H9 (cell line): ENCODE measurements at regions not wholly inside any gene's neighbourhood (a gene's known extent, or its start where the extent isn't known, plus 50 kb on each side); places are given as distances from the start of the nearest gene placed in this dataset.

Experiments used
- DNase-seq: peaks from one replicate; pipeline ENCODE4 v3.0.0-alpha.2; 2017
- H2AFZ ChIP-seq: one replicate; pipeline ENCODE4 v1.6.1; 2013; ENCODE audit warnings: mild to moderate bottlenecking, low read length, control low read depth, moderate library complexity
- H2AK5ac ChIP-seq: 2 replicates; pipeline ENCODE4 v1.6.1; 2013; ENCODE audit warnings: low read length, control low read depth, mixed read lengths; ENCODE audit not compliant: insufficient read length
- H2BK120ac ChIP-seq: one replicate; pipeline ENCODE4 v1.6.1; 2013; ENCODE audit warnings: low read depth, mild to moderate bottlenecking, low read length, control low read depth, inconsistent platforms; ENCODE audit not compliant: poor library complexity, severe bottlenecking
- H2BK12ac ChIP-seq: 2 replicates; pipeline ENCODE4 v1.6.1; 2013; ENCODE audit warnings: low read length, control low read depth, mixed read lengths, low read depth; ENCODE audit not compliant: insufficient read length
- H2BK15ac ChIP-seq: 2 replicates; pipeline ENCODE4 v1.6.1; 2013; ENCODE audit warnings: low read depth, low read length, control low read depth
- H2BK20ac ChIP-seq: one replicate; pipeline ENCODE4 v1.6.1; 2013; ENCODE audit warnings: low read depth, mild to moderate bottlenecking, low read length, control low read depth, inconsistent platforms; ENCODE audit not compliant: poor library complexity, severe bottlenecking
- H2BK5ac ChIP-seq: 2 replicates; pipeline ENCODE4 v1.6.1; 2013; ENCODE audit warnings: low read length, control low read depth, mixed read lengths; ENCODE audit not compliant: insufficient read length
- H3K14ac ChIP-seq: 2 replicates; pipeline ENCODE4 v1.6.1; 2013; ENCODE audit warnings: low read length, control low read depth; ENCODE audit not compliant: insufficient read depth
- H3K18ac ChIP-seq: 2 replicates; pipeline ENCODE4 v1.6.1; 2013; ENCODE audit warnings: low read depth, mild to moderate bottlenecking, mixed read lengths, low read length, control low read depth; ENCODE audit not compliant: insufficient read length
- H3K23ac ChIP-seq: 2 replicates; pipeline ENCODE4 v1.6.1; 2013; ENCODE audit warnings: low read length, control low read depth, mixed read lengths, low read depth; ENCODE audit not compliant: insufficient read length
- H3K23me2 ChIP-seq: 2 replicates; pipeline ENCODE4 v1.6.1; 2013; ENCODE audit warnings: low read depth, mild to moderate bottlenecking, mixed read lengths, low read length, control low read depth; ENCODE audit not compliant: insufficient read length, poor library complexity, severe bottlenecking
- H3K27ac ChIP-seq: 2 replicates; pipeline ENCODE4 v1.5.1; 2013; ENCODE audit warnings: low read length, control low read depth, mixed read lengths, low read depth; ENCODE audit not compliant: insufficient read length
- H3K27me3 ChIP-seq: 2 replicates; pipeline ENCODE4 v1.6.1; 2013; ENCODE audit warnings: low read length, control low read depth, inconsistent platforms; ENCODE audit not compliant: insufficient read depth
- H3K4ac ChIP-seq: 2 replicates; pipeline ENCODE4 v1.6.1; 2013; ENCODE audit warnings: low read depth, mild to moderate bottlenecking, control low read depth, inconsistent platforms, low read length, moderate library complexity
- H3K4me1 ChIP-seq: 2 replicates; pipeline ENCODE4 v1.6.1; 2013; ENCODE audit warnings: low read length, control low read depth, inconsistent platforms; ENCODE audit not compliant: insufficient read depth
- H3K4me2 ChIP-seq: 2 replicates; pipeline ENCODE4 v1.6.1; 2013; ENCODE audit warnings: low read length, control low read depth, mixed read lengths; ENCODE audit not compliant: insufficient read length, insufficient read depth
- H3K56ac ChIP-seq: 2 replicates; pipeline ENCODE4 v1.6.1; 2013; ENCODE audit warnings: low read depth, mild to moderate bottlenecking, mixed read lengths, low read length, control low read depth; ENCODE audit not compliant: insufficient read length
- H3K79me1 ChIP-seq: 2 replicates; pipeline ENCODE4 v1.6.1; 2013; ENCODE audit warnings: low read depth, mild to moderate bottlenecking, moderate library complexity, low read length, control low read depth, inconsistent platforms; ENCODE audit not compliant: insufficient read depth, poor library complexity, severe bottlenecking
- H3K79me2 ChIP-seq: 2 replicates; pipeline ENCODE4 v1.6.1; 2013; ENCODE audit warnings: low read length, control low read depth, inconsistent platforms; ENCODE audit not compliant: insufficient read depth
- H3K9ac ChIP-seq: 2 replicates; pipeline ENCODE4 v1.6.1; 2013; ENCODE audit warnings: low read length, control low read depth, mixed read lengths; ENCODE audit not compliant: insufficient read length; ENCODE audit errors: extremely low read depth
- H3K9me3 ChIP-seq: one replicate; pipeline ENCODE4 v1.6.1; 2013; ENCODE audit warnings: low read depth, low read length, inconsistent platforms; ENCODE audit not compliant: control insufficient read depth
- H3T11ph ChIP-seq: one replicate; pipeline ENCODE4 v1.6.1; 2013; ENCODE audit warnings: mild to moderate bottlenecking, low read length, control low read depth, inconsistent platforms
- H4K20me1 ChIP-seq: one replicate; pipeline ENCODE4 v1.6.1; 2013; ENCODE audit not compliant: control insufficient read depth, insufficient read length, insufficient read depth
- H4K5ac ChIP-seq: 2 replicates; pipeline ENCODE4 v1.6.1; 2013; ENCODE audit warnings: low read depth, mild to moderate bottlenecking, mixed read lengths, low read length, control low read depth; ENCODE audit not compliant: insufficient read length
- H4K8ac ChIP-seq: replicated peaks from 2 replicates; pipeline ENCODE4 v1.6.1; 2013; ENCODE audit warnings: low read length, control low read depth, mixed read lengths, low read depth; ENCODE audit not compliant: insufficient read length
- H4K91ac ChIP-seq: 2 replicates; pipeline ENCODE4 v1.6.1; 2013; ENCODE audit warnings: low read depth, mild to moderate bottlenecking, moderate library complexity, mixed read lengths, low read length, control low read depth; ENCODE audit not compliant: insufficient read length
- H3K27ac Mint-ChIP-seq, 3 experiments: 2 replicates in 2 of 3; 3 replicates in 1 of 3; pipeline ENCODE4 v1.8.0; 2020 to 2021; ENCODE audit warnings: mixed read lengths in 3 of 3, mild to moderate bottlenecking in 1 of 3, moderate library complexity in 1 of 3
- H3K27me3 Mint-ChIP-seq: 2 replicates; pipeline ENCODE4 v1.8.0; 2021; ENCODE audit warnings: low read depth, mild to moderate bottlenecking, moderate library complexity, mixed read lengths
- H3K36me3 Mint-ChIP-seq, 3 experiments: 2 replicates in 2 of 3; 3 replicates in 1 of 3; pipeline ENCODE4 v1.8.0; 2020 to 2021; ENCODE audit warnings: low read depth in 3 of 3, mixed read lengths in 3 of 3; ENCODE audit not compliant: insufficient read depth in 1 of 3
- H3K4me1 Mint-ChIP-seq, 2 experiments: 2 replicates each; pipeline ENCODE4 v1.8.0; 2020; ENCODE audit warnings: mixed read lengths in 2 of 2
- H3K4me3 Mint-ChIP-seq, 2 experiments: 2 replicates in 1 of 2; 3 replicates in 1 of 2; pipeline ENCODE4 v1.8.0; 2020 to 2021; ENCODE audit warnings: mild to moderate bottlenecking in 2 of 2, mixed read lengths in 2 of 2, moderate library complexity in 1 of 2
- H3K9me3 Mint-ChIP-seq, 2 experiments: 2 replicates in 1 of 2; 3 replicates in 1 of 2; pipeline ENCODE4 v1.8.0; 2020; ENCODE audit warnings: mild to moderate bottlenecking in 2 of 2, mixed read lengths in 2 of 2, moderate library complexity in 1 of 2
- TF ChIP-seq, protein P1 (sequence below): fragments of 200-600 bp; sonication (generic); conservative IDR thresholded peaks from 3 replicates; pipeline ENCODE4 v1.8.0; 2021; ENCODE audit warnings: antibody characterized with exemption, mild to moderate bottlenecking

DNA sequence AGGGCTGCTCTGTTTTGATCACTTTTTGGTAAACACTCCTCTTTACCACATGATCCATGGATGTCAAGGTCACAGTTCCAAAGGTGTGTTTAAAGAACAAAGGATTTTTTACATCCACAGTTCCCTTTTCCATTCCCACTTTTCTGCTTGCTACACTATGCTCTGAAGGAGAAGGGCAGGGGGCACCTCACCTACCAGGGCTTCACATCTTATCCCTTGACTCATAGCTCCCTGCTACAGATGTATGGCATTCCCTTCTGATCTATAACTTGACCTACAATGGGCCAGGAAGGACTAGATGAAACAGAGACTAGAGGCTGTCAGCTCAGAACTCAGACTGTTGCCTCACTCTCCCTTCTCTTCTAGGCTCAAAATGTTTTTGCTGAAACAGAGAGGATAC is 233.1 kb upstream of the RPS6KA3 start:
- no peak overlapping the region for H4K8ac ChIP-seq
- H4K5ac ChIP-seq, result no peak overlapping the region
- no peak overlapping the region for H3K4ac ChIP-seq
- H3K27me3 Mint-ChIP-seq, result no peaks in the 10 kb centered on the region
- H3K9me3 ChIP-seq, result peaks cover 16% of the 10 kb centered on the region
- H4K91ac ChIP-seq, result no peak overlapping the region
- H3K4me1 Mint-ChIP-seq, result no peaks in the 10 kb centered on the region
- no peak overlapping the region for H2BK12ac ChIP-seq
- H3T11ph ChIP-seq, result no peak overlapping the region
- no peak overlapping the region for H3K27ac Mint-ChIP-seq
- H3K9me3 Mint-ChIP-seq, result peaks cover 23 to 66% of the 10 kb centered on the region in 2 experiments
- H3K36me3 Mint-ChIP-seq, result no peaks in the 10 kb centered on the region; a peak in 1 of 7 replicates
- H3K9ac ChIP-seq, result no peak overlapping the region
- H3K56ac ChIP-seq, result no peak overlapping the region
- H2BK120ac ChIP-seq, result no peak overlapping the region
- TF ChIP-seq, protein P1, sequence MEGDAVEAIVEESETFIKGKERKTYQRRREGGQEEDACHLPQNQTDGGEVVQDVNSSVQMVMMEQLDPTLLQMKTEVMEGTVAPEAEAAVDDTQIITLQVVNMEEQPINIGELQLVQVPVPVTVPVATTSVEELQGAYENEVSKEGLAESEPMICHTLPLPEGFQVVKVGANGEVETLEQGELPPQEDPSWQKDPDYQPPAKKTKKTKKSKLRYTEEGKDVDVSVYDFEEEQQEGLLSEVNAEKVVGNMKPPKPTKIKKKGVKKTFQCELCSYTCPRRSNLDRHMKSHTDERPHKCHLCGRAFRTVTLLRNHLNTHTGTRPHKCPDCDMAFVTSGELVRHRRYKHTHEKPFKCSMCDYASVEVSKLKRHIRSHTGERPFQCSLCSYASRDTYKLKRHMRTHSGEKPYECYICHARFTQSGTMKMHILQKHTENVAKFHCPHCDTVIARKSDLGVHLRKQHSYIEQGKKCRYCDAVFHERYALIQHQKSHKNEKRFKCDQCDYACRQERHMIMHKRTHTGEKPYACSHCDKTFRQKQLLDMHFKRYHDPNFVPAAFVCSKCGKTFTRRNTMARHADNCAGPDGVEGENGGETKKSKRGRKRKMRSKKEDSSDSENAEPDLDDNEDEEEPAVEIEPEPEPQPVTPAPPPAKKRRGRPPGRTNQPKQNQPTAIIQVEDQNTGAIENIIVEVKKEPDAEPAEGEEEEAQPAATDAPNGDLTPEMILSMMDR, result no peak
- H2BK5ac ChIP-seq, result no peak overlapping the region
- H3K23ac ChIP-seq, result no peak overlapping the region
- H3K27me3 ChIP-seq, result no peaks in the 10 kb centered on the region
- DNase-seq, result no peak
- H3K18ac ChIP-seq, result no peak overlapping the region
- no peak overlapping the region; a peak in 1 of 5 replicates for H3K4me3 Mint-ChIP-seq
- no peak overlapping the region for H2AK5ac ChIP-seq
- H3K14ac ChIP-seq, result no peak overlapping the region
- no peak overlapping the region for H2BK20ac ChIP-seq
- H3K4me1 ChIP-seq, result no peaks in the 10 kb centered on the region
- H2AFZ ChIP-seq, result no peak overlapping the region
- no peaks in the 10 kb centered on the region for H3K79me2 ChIP-seq
- no peaks in the 10 kb centered on the region for H3K23me2 ChIP-seq
- H3K79me1 ChIP-seq, result no peaks in the 10 kb centered on the region
- no peak overlapping the region for H2BK15ac ChIP-seq
- H3K27ac ChIP-seq, result no peak overlapping the region
- H3K4me2 ChIP-seq, result no peak overlapping the region
- H4K20me1 ChIP-seq, result no peaks in the 10 kb centered on the region
